Panc1 (cell line): ENCODE measurements at regions not wholly inside any gene's neighbourhood (a gene's known extent, or its start where the extent isn't known, plus 50 kb on each side); places are given as distances from the start of the nearest gene placed in this dataset.
"Not testable (repeated sequence)": the region's sequence is repeated elsewhere in the genome, so short reads cannot be mapped to it uniquely, and the experiment has no call there.

ENCODE experiments used
- ATAC-seq: fragments of 200-7000 bp; cut with Tn5 transposase; 2 replicates; pipeline ENCODE4 v1.9.1; 2020; ENCODE audit warnings: mild to moderate bottlenecking, moderate library complexity
- BruUV-seq: library from RNA; stranded (reverse); fragments of 400-500 nt; replicated peaks from 2 replicates; lab custom pipeline; 2021; lab: Mats Ljungman, UMichigan
- CTCF ChIA-PET: fragments of 300-600 bp; sonication (Branson Sonifier 250); formaldehyde crosslinking; loops from one replicate; lab custom pipeline; 2022; ENCODE audit warnings: antibody characterized with exemption; lab: Charles Lee
- POLR2A ChIA-PET: fragments of 300-600 bp; sonication (Branson Sonifier 250); formaldehyde crosslinking; loops from one replicate; lab custom pipeline; 2022; ENCODE audit warnings: antibody characterized with exemption; lab: Charles Lee
- DNase-seq: peaks from one replicate; pipeline ENCODE4 v3.0.0-alpha.2; 2010; ENCODE audit warnings: low read depth, low spot score
- H3K27ac ChIP-seq: 2 replicates; pipeline ENCODE4 v1.5.1; 2011; ENCODE audit warnings: mild to moderate bottlenecking, low read length, inconsistent platforms
- H3K27me3 ChIP-seq: fragments of 200-500 bp; sonication (Bioruptor generic); 2 replicates; pipeline ENCODE4 v1.6.0; 2014; ENCODE audit warnings: low read length, inconsistent platforms; ENCODE audit not compliant: control insufficient read depth, insufficient read depth
- H3K36me3 ChIP-seq: fragments of 200-500 bp; sonication (Bioruptor generic); 2 replicates; pipeline ENCODE4 v1.5.1; 2014; ENCODE audit warnings: inconsistent platforms, mild to moderate bottlenecking, low read length, moderate library complexity; ENCODE audit not compliant: control insufficient read depth, insufficient read depth
- H3K4me1 ChIP-seq: 2 replicates; pipeline ENCODE4 v1.5.1; 2011; ENCODE audit warnings: inconsistent platforms, mild to moderate bottlenecking, low read length, moderate library complexity; ENCODE audit not compliant: control insufficient read depth, insufficient read depth
- H3K4me3 ChIP-seq, 2 experiments: 2 replicates each; pipeline ENCODE4 v1.5.1; 2011 to 2012; ENCODE audit warnings: low read depth in 2 of 2, low read length in 2 of 2, mild to moderate bottlenecking in 2 of 2, inconsistent platforms in 1 of 2, moderate library complexity in 1 of 2
- H3K9me3 ChIP-seq: fragments of 200-500 bp; sonication (Bioruptor generic); 2 replicates; pipeline ENCODE4 v1.5.1; 2014; ENCODE audit warnings: low read depth, mild to moderate bottlenecking, inconsistent platforms, low read length, moderate library complexity; ENCODE audit not compliant: control insufficient read depth, insufficient read depth
- CTCF ChIP-seq: fragments of 450-650 bp; IDR thresholded peaks from 2 replicates; pipeline ENCODE4 v1.5.1; 2017; ENCODE audit warnings: mild to moderate bottlenecking
- POLR2AphosphoS5 ChIP-seq: IDR thresholded peaks from 2 replicates; pipeline ENCODE4 v1.6.1; 2012; ENCODE audit warnings: mild to moderate bottlenecking, low read depth, low read length, moderate library complexity
- REST ChIP-seq, 2 experiments: IDR thresholded peaks; 2 replicates each; pipeline ENCODE4 v1.6.1; 2011 to 2012; ENCODE audit warnings: low read depth in 2 of 2, control low read depth in 1 of 2, low read length in 1 of 2, mild to moderate bottlenecking in 1 of 2, moderate library complexity in 1 of 2; ENCODE audit not compliant: insufficient read depth in 1 of 2
- SIN3A ChIP-seq: IDR thresholded peaks from 2 replicates; pipeline ENCODE4 v1.6.1; 2012; ENCODE audit warnings: low read depth, mild to moderate bottlenecking, low read length, moderate library complexity, borderline replicate concordance; ENCODE audit not compliant: insufficient read depth
- TCF7L2 ChIP-seq: IDR thresholded peaks from 2 replicates; pipeline ENCODE4 v1.6.1; 2011; ENCODE audit warnings: mild to moderate bottlenecking, low read depth, low read length, inconsistent platforms
- in situ Hi-C: cut with HindIII; loops from 2 replicates; pipeline ENCODE4 v1.10.0; 2016; ENCODE audit warnings: low sequenced_read_pairs, low pct_unique_long_range_greater_than_20kb
- intact Hi-C: fragments of 100-400 bp; cut with micrococcal nuclease; formaldehyde crosslinking; loops from one replicate; pipeline ENCODE4 v1.10.0; 2022; ENCODE audit not compliant: unreplicated experiment

GRCh38 chr10:100637785-100638184 is 102.0 kb downstream of the HIF1AN start:
- POLR2A ChIA-PET = no interaction called here
- ATAC-seq (peak; percentile 84), DNase-seq (no peak)
- CTCF ChIA-PET = interaction anchor here (0.6 kb wide), 1 partner anchor 142 kb away, joined by 3 read pairs; no protein-coding TSS in a partner anchor
- no peak for TF ChIP-seq TCF7L2
- TF ChIP-seq SIN3A = no peak
- TF ChIP-seq REST (IDR thresholded peaks at IDR 0.05; ENCODE audit: insufficient read depth in 1 of 2, low read depth in 2 of 2, low read length in 1 of 2) = no peak
- TF ChIP-seq POLR2AphosphoS5 = no peak
- TF ChIP-seq CTCF = no peak; the same call in 1 of the 2 replicates
- in situ Hi-C loops = no loop called here
- peaks cover 3% of the 10 kb centered on the region for H3K27me3 ChIP-seq
- no peaks in the 10 kb centered on the region for H3K9me3 ChIP-seq
- BruUV-seq = no TSS peak
- no peak overlapping the region for H3K27ac ChIP-seq
- no peaks in the 10 kb centered on the region for H3K36me3 ChIP-seq
- intact Hi-C loops = no loop called here
- H3K4me1 ChIP-seq = no peaks in the 10 kb centered on the region
- H3K4me3 ChIP-seq = no peak overlapping the region

GRCh38 chr10:100638969-100639368 is 103.2 kb downstream of the HIF1AN start:
- CTCF ChIA-PET, H3K36me3 ChIP-seq, BruUV-seq, H3K4me3 ChIP-seq, H3K27me3 ChIP-seq, POLR2A ChIA-PET, intact Hi-C loops, DNase-seq, ATAC-seq, H3K27ac ChIP-seq, H3K9me3 ChIP-seq, in situ Hi-C loops, H3K4me1 ChIP-seq: not testable (repeated sequence)

DNA sequence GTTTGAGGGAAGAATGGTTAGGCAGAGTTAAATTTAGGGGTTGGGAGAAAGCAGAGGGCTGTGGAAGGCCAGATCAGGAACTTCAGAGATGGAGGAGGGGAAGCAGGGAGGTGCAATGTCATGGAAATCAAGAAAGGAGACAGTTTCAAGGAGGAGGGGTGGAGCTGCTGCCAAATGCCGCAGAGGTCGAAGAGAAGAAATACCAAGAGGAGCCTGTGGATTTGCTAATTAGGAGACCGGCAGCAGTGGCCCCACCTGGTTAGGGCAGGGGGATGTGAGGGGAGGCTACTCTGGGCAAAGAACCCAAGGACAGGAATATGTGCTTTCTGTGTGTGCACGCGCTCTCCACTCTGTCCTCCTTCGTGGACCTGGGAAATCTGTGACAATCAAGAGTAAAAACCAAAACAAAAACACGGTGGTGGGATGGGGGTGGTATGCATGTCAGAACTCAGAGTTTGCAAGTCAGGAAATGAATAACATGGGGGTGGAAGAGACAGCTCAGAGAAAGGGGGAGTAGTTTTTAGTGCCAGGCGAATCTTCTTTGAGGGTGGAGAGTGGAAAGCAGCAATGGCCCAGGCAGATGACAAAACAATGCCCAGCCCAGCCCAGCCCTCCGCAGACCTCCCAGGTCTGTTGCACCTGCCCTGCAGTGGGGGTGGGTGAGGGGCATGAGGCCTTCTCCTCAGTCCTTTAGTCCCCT is 102.9 kb upstream of the PAX2 start:
- BruUV-seq = no TSS peak

More for the DNA sequence above, 102.9 kb upstream of the PAX2 start:
- H3K27me3 ChIP-seq = peaks cover 3% of the 10 kb centered on the region
- POLR2A ChIA-PET = no interaction called here
- ATAC-seq = no peak
- intact Hi-C loops (no loop called here), in situ Hi-C loops (no loop called here)
- CTCF ChIA-PET = no interaction called here
- no peak overlapping the region for H3K4me3 ChIP-seq
- no peak overlapping the region for H3K27ac ChIP-seq
- no peak for DNase-seq
- H3K9me3 ChIP-seq = no peaks in the 10 kb centered on the region
- no peaks in the 10 kb centered on the region for H3K4me1 ChIP-seq
- H3K36me3 ChIP-seq = no peaks in the 10 kb centered on the region
- TF ChIP-seq SIN3A = no peak
